Head of caudate nucleus (tissue), 42 donors: ENCODE measurements at regions not wholly inside any gene's neighbourhood (a gene's known extent, or its start where the extent isn't known, plus 50 kb on each side); places are given as distances from the start of the nearest gene placed in this dataset.
A peak's percentile ranks its signal among the peaks of the same experiment; 100 is the strongest.
"Not testable (repeated sequence)": the region's sequence is repeated elsewhere in the genome, so short reads cannot be mapped to it uniquely, and the experiment has no call there.

ENCODE experiments used
- DNase-seq, 42 donors: peaks; one replicate each; pipeline versions ENCODE4 v3.0.0 to v3.0.0-alpha.2; 2020 to 2021; ENCODE audit warnings: mixed read lengths in 7 of 42
- intact Hi-C: fragments of 100-400 bp; cut with DNase I; formaldehyde crosslinking; loops from one replicate; pipeline ENCODE4 v1.15.0; 2022

GRCh38 chr4:17436047-17436749, 75.7 kb downstream of the QDPR start:
- intact Hi-C loops, DNase-seq: not testable (repeated sequence)

GRCh38 chr4:17433827-17434226, 78.1 kb downstream of the QDPR start:
- intact Hi-C loops = no loop called here
- DNase-seq = no peak

- intact Hi-C loops = no loop called here
- DNase-seq = no peak
Observed at GRCh38 chr4:17427991-17428390, 83.9 kb downstream of the QDPR start.

GRCh38 chr4:17426222-17426621, 85.7 kb downstream of the QDPR start:
- intact Hi-C loops = no loop called here
- no peak for DNase-seq

- DNase-seq = no peak
- intact Hi-C loops = no loop called here
Observed at GRCh38 chr4:17418010-17418409, 93.9 kb downstream of the QDPR start.

GRCh38 chr4:17414392-17414791, 97.5 kb downstream of the QDPR start:
- intact Hi-C loops = no loop called here
- DNase-seq = no peak

- DNase-seq = no peak
Observed at GRCh38 chr4:17400686-17401085, 111.2 kb downstream of the QDPR start.

GRCh38 chr4:17398805-17399204, 113.1 kb downstream of the QDPR start:
- intact Hi-C loops = no loop called here

More at GRCh38 chr4:17400686-17401085, 111.2 kb downstream of the QDPR start:
- intact Hi-C loops = no loop called here

GRCh38 chr4:17398035-17398434, 113.9 kb downstream of the QDPR start:
- intact Hi-C loops = no loop called here
- DNase-seq = no peak

More at GRCh38 chr4:17398805-17399204, 113.1 kb downstream of the QDPR start:
- DNase-seq = no peak

GRCh38 chr4:17397611-17398010, 114.3 kb downstream of the QDPR start:
- no peak for DNase-seq
- intact Hi-C loops = no loop called here

- peak in 21 of 42 donors; percentile 4 to 68 (median 20) for DNase-seq
- intact Hi-C loops = no loop called here
Observed at GRCh38 chr4:17385403-17385802, 126.5 kb downstream of the QDPR start.

GRCh38 chr4:17380347-17380746, 131.5 kb downstream of the QDPR start:
- DNase-seq = no peak
- intact Hi-C loops = no loop called here

GRCh38 chr4:17376205-17376604, 135.7 kb downstream of the QDPR start:
- no peak for DNase-seq
- intact Hi-C loops = no loop called here

GRCh38 chr4:17373666-17374065, 138.2 kb downstream of the QDPR start:
- DNase-seq = no peak
- intact Hi-C loops = no loop called here

GRCh38 chr4:17370818-17371217, 141.1 kb downstream of the QDPR start:
- intact Hi-C loops = no loop called here
- no peak for DNase-seq

GRCh38 chr4:17368408-17368807, 143.5 kb downstream of the QDPR start:
- intact Hi-C loops = no loop called here
- no peak for DNase-seq

- intact Hi-C loops = no loop called here
Observed at GRCh38 chr4:17367201-17367600, 144.7 kb downstream of the QDPR start.

GRCh38 chr4:17366496-17366895, 145.4 kb downstream of the QDPR start:
- intact Hi-C loops = no loop called here
- DNase-seq = no peak

More at GRCh38 chr4:17367201-17367600, 144.7 kb downstream of the QDPR start:
- DNase-seq = no peak

GRCh38 chr4:17362430-17362829, 149.5 kb downstream of the QDPR start:
- intact Hi-C loops = loop anchor here (2.0 kb wide), 1 partner anchor 24 kb away; no protein-coding TSS in a partner anchor

GRCh38 chr4:17358241-17358640, 153.6 kb downstream of the QDPR start:
- no peak for DNase-seq
- intact Hi-C loops = no loop called here

More at GRCh38 chr4:17362430-17362829, 149.5 kb downstream of the QDPR start:
- no peak for DNase-seq

GRCh38 chr4:17356926-17357325, 155.0 kb downstream of the QDPR start:
- intact Hi-C loops = no loop called here
- no peak for DNase-seq
